ENCODE measurements at regions not wholly inside any gene's neighbourhood (a gene's known extent, or its start where the extent isn't known, plus 50 kb on each side); places are given as distances from the start of the nearest gene placed in this dataset.

- TF ChIP-seq CTCF (IDR thresholded peaks at IDR 0.05; ENCODE audit: insufficient read depth, low read depth, low read length, missing control alignments), result no peak
- DNase-seq (ENCODE audit: low read depth), result no peak
- no peak overlapping the region for H3K4me3 ChIP-seq (ENCODE audit: low read depth, low read length)
Observed at GRCh38 chr5:145473042-145473642, 362.0 kb downstream of the PRELID2 start.

- DNase-seq (ENCODE audit: low read depth), result no peak
- TF ChIP-seq CTCF (IDR thresholded peaks at IDR 0.05; ENCODE audit: insufficient read depth, low read depth, low read length, missing control alignments), result no peak
- no peak overlapping the region for H3K4me3 ChIP-seq (ENCODE audit: low read depth, low read length)
Observed at GRCh38 chr5:145471831-145472612, 363.1 kb downstream of the PRELID2 start.

- H3K4me3 ChIP-seq (ENCODE audit: low read depth, low read length), result no peak overlapping the region
- TF ChIP-seq CTCF (IDR thresholded peaks at IDR 0.05; ENCODE audit: insufficient read depth, low read depth, low read length, missing control alignments), result no peak
- DNase-seq (ENCODE audit: low read depth), result no peak
Observed at GRCh38 chr5:145471026-145471425, 364.1 kb downstream of the PRELID2 start.

- DNase-seq (ENCODE audit: low read depth), result no peak
- TF ChIP-seq CTCF (IDR thresholded peaks at IDR 0.05; ENCODE audit: insufficient read depth, low read depth, low read length, missing control alignments), result no peak
- no peak overlapping the region for H3K4me3 ChIP-seq (ENCODE audit: low read depth, low read length)
Observed at GRCh38 chr5:145470396-145470979, 364.7 kb downstream of the PRELID2 start.

GRCh38 chr5:145467446-145467845 lies 367.7 kb downstream of the PRELID2 start:
- no peak for DNase-seq (ENCODE audit: low read depth)
- no peak for TF ChIP-seq CTCF (IDR thresholded peaks at IDR 0.05; ENCODE audit: insufficient read depth, low read depth, low read length, missing control alignments)
- no peak overlapping the region for H3K4me3 ChIP-seq (ENCODE audit: low read depth, low read length)

- DNase-seq (ENCODE audit: low read depth), result no peak
- no peak overlapping the region for H3K4me3 ChIP-seq (ENCODE audit: low read depth, low read length)
- TF ChIP-seq CTCF (IDR thresholded peaks at IDR 0.05; ENCODE audit: insufficient read depth, low read depth, low read length, missing control alignments), result no peak
Observed at GRCh38 chr5:145466533-145466932, 368.6 kb downstream of the PRELID2 start.
